HG03521 (cell line): ENCODE measurements at regions not wholly inside any gene's neighbourhood (a gene's known extent, or its start where the extent isn't known, plus 50 kb on each side); places are given as distances from the start of the nearest gene placed in this dataset.

ENCODE experiments used
- ATAC-seq: cut with Tn5 transposase; IDR thresholded peaks from one replicate; pipeline ENCODE4 v1.9.1; 2021; ENCODE audit warnings: mild to moderate bottlenecking, moderate library complexity; ENCODE audit not compliant: unreplicated experiment

DNA sequence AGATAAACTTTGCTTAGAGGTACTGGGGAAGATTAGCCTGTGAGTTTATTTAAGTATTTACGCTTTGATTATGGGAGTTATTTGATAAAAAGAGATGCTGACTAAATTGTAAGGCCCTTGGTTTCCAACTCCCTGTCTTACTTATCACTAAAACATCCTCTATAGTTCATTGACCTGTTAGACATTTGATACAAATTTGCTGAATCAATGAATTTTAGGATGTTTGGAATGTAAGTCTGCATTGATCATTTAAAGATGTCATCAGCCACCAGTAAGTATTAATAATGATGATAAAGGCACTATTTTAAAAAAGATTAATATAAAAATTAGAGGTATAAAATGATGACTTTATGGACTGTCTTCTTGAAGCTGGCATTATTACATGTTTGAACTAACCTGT is 340.6 kb downstream of the SPRY1 start:
- ATAC-seq: no peak

DNA sequence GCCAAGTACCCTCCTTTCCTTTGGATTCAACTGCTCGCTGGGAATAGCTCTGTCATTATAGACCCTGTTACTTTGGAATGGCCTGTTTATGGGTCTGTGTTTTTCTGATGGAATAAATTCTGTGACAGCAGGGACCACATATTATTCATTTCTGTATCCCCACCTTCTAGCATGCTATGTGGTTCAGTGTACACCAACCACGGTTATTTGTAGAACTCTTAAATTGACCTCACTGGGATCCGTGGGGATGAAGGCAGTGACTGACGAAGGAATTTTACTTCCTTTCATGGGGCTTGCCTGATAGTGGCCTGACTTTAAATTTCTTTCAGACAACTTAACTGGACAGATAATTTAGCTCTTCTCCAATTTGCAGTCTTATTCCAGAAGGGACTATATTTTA is 343.2 kb downstream of the SPRY1 start:
- ATAC-seq: no peak

DNA sequence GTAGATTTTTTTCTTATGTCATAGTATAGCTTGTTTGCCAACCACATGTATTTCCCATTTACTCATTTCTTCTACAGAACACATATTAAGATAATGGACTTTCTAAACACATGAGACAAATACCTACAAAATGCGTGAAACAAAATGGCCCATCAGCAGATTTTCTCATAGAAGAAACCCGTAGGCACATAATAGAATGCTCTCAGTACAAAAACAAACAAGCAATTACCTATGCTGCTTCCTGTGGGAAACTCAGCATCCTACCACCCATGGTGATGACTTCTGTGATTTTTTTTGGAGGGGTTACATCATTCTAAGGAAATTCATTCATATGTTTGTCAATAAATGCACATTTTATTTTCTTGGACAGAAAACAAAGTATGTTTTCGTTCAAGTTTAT is 343.6 kb downstream of the SPRY1 start:
- ATAC-seq: no peak

DNA sequence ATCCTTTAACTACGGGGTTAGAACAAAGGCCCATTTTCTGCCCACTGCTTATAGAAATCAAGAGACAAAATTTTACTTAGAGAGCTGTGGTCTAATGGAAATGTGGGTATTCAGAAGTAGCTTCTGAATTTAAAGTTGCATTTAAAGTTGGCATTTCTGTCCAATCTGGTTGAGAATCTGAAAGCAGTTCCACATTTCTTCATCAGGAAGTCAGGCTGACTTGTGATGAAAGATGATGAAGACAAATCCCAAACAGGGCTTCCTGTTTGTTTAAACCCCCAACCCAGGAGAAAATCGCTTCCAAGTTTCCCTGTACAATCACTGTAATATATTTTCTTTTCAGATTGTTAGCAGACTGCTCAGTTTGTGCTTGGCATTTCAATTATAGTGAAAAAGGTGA is 345.3 kb downstream of the SPRY1 start:
- ATAC-seq: no peak

DNA sequence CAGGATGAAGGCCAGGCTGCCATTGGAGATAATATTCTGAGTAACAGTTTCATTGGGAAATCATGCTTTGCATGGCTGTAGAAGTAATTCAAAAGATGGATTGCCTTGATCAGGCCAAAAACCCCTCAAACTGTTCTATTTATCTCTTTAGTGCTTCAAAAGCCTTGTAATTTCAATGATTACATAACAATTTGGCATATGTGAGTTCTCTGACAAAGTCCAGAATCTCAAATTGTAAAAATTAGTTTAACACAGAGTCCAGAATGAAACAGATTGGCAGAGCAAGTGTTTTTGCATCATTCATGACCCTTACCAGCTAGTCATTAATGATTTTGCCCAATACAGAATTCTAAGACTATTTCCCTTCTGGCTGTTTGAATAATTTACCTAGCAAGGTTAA is 347.3 kb downstream of the SPRY1 start:
- no peak for ATAC-seq

DNA sequence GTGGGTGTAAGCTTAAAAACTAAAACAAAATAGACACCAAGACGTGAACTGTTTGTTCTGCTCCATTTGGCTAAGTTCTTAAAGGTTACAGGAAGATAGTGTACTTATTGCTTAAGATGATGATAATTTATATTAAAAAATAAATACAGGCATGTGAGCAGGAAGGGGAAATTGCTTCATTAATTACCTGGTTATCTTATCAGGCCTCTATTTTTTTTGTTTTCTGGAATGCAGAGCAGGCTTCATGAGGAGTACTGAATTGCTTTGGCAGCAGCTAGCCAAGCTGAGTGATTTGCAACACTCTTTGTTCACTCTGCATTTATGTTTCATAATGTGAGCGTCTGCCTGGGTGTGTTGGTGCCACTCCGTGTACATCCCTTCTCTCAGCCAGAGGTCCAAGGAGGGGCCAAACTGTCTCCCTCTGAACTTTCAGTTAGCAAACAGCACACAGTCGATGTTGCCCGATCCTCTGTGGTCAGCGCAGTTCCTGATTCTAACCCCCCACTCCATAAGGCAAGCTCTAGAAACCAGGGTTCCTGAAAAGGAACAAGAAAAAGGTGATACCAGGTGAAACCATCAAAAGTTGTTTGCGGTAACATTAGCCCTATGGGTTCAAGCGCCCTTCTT is 348.2 kb downstream of the SPRY1 start:
- no peak for ATAC-seq

DNA sequence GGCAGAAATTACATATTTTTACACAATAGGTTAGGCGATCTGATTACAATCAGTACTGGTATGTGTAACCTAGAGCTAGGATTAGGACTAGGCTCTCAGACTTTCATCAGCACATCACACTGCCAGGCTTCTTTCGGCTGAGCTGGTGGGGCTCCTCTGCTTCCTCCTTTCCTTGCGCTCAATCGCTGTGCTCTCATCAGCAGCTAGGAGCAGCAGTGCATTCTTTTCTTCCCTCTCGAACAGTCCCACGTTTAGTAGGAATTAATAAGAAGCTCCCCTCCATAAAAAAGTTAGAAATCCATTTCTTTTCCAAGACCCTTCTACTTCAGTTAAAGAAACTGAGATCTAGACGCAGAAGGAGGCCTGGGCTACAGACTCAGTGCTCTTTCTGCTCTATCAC is 350.4 kb downstream of the SPRY1 start:
- no peak for ATAC-seq

DNA sequence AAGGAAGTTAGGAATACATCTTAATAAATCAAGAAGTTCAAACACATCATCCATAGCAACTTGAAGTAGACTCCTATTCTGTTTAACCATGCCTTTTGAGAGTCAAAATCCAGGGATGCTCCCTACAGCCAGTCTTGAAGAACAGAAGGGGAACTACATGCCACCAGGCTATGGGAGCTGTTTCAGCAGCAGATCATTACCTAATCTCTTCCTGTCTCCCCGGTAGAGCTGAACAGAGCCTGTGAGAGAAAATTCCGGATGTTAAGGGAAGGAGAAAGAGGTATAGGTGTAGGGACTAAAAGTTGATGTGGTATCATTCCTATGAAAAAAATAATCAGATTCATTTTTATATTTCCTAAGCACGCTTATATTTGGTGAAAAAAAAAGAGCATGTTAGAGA is 352.2 kb downstream of the SPRY1 start:
- no peak for ATAC-seq

DNA sequence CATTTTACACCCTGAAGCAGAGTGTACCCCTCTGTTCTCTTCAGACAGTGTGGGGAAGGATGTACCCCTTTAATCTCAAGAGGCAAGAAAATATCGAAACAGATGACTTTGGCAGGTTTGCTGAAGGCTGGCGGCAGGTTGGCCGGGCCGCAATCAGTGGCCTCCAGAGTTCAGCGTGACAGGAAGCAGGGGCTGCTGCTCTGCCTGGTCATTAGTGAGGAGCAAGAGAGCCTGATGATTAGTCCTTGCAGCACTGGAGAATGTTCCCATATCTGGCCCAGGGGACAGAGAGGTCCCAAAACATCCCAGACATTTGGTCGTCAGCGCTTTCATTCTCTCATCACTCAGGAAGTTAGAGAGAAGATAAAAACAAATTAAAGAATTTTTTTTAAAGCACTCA is 352.8 kb downstream of the SPRY1 start:
- no peak for ATAC-seq

DNA sequence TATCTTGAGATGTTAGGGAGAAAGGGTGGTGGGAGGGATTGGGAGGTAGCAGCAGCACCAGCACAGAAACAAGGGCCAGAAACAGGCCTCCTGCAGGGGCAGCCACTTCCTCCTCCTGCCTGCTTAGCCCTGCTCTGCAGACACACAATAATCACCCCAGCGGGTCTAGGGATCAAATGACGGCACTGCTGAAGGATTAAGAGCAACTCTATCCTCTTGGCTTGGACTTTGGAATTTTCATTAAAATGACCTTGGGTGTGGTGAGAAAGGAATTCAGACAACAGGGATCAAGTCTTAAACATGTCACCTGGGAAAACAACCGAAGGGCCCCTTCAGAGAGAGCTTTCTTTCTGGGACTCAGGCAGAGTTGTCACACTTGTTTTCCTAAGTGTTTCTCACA is 353.4 kb downstream of the SPRY1 start:
- no peak for ATAC-seq

DNA sequence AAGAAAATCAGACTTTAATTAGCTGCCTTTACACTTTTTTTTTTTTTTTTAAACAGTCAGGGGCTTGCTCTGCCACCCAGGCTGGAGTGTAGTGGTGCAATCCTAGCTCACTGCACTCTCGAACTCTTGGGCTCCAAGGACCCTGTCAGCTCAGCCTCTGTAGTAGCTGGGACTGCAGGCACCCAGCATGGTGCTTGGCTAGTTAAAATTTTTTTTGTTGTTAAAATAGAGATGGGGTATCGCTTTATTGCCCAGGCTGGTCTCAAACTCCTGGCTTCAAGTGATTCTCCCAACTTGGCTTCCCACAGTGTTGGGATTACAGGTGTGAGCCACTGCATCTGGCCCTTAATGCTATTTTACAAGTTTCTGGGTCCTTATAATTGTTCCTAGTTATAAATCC is 359.1 kb downstream of the SPRY1 start:
- ATAC-seq: no peak

DNA sequence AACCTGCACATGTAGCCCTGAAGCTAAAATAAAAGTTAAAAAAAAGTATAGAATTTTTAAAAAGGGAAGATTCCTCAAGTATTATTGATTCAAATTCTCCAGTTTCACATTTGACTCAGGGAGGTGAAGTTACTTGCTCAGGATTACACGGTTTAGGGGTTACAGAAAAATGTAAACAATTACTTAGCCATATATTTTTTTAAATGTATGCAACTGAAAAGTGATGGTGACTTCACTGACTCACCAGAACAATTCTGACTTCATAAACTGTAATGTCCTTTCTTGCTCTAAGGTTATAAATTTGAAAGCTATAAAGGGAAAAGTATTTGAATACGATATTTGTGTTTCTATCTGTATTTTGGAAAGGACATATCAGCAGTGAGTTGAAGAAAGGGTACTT is 371.2 kb downstream of the SPRY1 start:
- no peak for ATAC-seq

DNA sequence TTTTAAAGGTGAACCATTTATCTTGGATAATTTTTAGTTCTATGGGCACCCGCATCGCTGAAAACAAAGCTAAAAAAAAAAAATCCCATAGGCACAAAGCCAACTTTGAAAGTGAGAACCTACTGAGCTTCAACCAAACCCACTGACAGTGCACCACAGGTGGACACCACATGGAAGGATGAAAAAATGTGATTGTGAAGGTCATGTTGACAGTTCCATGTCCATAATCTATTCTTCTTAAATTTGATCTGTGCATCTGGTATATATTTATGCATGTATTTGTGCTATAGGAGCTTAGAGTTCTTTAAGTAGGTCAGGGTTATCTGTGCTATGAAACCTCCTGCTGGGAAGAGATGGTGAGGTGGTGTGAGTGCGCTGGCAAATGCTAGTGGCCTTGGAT is 374.3 kb downstream of the SPRY1 start:
- ATAC-seq: no peak

DNA sequence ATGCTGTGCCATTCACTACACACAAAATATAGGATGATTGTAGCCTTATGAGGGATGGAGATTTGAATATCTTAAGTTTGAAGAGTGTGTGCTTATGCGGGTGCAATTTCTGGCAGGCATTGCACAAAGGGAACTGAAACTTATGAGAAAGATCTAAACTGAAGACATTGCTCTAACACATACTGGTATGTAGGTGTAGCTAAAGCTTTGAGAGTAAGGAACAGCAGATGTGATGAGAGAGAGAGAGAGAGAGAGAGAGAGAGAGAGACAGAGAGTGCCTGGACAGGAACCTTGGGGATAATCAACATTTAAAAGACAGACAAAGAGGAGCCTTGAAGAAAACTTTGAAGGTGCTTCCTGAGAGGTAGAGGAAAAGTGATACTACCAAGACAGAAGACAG is 379.7 kb downstream of the SPRY1 start:
- peak; percentile 97 for ATAC-seq

DNA sequence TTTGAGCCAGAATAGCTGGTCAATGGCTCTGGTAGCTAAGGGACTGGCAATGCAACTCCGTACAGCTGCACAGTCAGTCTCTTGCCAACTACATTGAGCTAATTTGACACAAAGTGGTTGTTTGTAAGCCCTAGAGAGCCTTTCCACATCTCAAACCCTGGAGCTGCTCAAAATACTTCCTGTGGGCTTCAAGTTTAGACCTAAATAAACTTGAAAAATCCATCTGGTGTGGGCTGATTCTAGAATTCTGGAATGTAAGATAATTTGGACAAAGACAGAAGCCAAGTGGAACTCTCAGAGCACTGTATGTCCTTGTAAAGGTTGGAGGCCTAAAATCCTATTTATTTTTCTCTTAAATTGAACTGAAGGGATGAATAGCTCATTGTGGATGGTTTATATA is 380.8 kb downstream of the SPRY1 start:
- no peak for ATAC-seq

DNA sequence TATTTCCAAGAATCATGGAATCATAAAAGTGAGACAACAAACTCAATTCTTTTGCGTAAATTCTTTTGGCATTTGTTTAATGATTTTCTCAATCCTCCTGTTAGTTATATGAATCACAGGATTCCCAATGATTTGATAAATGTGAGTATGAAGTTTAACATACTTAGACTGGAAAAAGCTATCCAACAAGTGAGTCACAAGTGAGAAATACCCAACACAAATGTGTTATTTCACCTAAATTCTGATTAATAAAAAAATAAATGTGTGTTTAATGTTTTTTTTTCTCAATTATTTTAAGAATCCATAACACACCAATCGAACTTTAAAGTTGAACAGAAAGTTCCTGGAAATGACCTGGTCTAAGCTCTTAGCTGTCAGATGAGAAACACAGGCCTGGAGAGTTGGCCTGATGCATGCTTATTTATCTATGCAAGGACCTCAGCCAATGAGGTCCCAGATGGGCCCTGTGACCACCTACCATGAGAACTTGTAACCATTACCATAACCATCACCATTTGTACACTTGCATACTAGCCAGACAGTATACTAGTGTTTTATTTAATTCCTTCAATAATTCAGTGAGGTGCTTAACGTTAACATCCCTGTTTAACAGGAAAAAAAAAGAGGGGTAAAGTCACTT is 386.7 kb downstream of the SPRY1 start:
- ATAC-seq: no peak

DNA sequence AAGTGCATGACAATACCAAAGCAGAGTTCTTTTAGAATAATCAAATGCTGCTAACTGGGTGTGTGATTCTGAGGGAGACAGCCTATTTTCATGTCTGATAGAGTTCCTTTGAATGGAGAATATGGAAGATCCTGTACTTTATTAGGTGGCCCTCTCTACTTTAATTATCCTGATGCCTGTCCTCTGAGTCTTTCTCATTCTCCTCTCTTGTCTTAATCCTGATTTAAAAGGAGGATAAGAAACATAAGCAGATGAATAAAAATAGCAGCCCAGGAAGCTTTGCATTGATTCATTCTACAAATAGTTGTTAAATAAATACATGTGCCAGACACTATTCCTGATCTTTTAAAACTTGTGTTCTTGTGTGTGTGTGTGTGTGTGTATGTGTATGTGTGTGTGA is 387.3 kb downstream of the SPRY1 start:
- ATAC-seq: no peak

DNA sequence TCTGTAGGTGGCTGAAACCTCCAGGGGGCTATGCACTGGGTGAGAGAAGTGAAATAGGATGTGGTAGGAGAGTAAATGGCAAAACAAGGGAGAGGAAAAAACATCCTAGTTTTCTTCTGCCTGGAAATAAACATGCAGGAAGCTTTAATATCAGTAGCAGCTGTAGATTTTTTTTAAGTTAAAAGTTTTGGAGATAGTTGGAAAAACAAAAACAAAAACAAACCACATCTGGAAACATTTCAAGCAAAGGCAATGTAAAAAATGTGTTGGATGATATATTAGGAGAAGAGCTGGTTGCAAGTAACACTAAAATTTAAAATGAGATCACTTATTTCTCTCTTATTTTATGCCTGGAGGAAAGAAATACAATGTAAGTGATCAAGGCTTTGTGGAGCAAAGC is 388.0 kb downstream of the SPRY1 start:
- ATAC-seq: no peak

DNA sequence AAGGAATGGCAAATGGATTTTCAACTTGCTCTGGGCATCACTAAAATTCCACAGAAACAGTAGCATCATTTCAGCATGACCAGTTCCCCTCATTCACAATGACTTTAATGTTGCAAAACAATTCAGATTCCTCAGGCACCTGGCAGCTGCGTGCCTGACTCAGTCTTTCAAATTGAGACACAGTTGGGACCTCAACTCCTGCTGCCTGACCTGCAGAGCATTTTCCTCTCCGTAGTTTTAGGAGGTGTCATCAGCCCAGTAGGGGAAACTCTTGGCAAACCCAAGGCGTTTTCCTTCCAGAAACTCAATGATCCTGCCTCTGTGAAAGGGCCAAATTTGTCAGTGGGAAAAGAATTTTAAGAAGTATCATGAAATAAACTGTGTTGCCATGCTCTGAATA is 388.9 kb downstream of the SPRY1 start:
- ATAC-seq: no peak

DNA sequence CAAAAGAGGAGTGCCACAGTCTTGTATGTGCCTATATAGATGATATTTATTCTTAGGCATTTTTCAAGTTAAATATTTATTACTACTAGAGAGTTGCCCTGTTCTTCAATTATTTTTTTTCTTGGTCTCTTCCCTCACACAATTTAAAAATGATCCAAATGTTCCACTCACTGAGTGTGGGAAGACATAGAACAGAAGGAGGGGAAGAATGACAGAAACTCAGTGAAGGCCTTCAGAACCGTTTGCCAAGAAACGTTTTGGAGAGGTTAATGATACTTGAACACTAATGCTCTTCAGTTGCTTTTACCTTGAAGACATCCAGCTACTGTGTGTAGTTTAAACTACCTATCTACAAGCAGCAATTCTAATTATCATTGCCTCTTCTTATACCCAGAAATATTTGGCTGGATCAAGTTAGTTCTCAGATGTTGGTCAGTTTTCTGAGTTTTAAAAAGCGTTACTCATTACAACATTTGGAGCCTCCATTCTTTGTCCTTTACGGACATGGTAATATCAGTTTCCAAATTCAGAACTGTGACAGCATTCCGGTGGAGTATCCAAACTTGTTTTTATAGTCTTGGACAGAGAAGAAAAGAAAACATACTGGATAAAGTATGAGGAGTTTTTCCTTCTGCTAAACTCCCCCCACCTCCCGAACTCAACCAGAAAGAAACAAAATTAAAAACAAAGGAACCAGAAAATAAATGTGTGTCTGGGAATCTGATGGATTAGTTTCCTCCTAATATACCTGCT is 389.7 kb downstream of the SPRY1 start:
- ATAC-seq: no peak

DNA sequence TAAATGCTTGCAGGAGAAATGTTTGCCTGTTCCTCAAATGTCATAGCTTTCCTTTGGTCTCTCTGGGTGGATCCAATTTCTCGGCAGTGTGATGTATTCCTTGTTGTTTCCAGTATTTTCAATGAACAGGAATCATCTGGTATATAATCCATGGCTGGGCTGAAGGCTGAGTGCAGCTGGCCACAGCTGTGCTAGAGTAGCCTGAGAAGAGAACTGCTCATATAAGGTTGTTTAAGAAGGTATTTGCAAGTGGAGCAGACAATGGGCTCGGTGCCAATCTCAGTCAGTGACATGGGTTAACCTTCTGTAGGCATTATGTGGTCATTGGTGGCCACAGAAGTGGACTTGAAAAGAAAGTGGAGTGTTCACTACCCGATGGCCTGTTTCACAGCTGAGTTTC is 390.3 kb downstream of the SPRY1 start:
- ATAC-seq: no peak

DNA sequence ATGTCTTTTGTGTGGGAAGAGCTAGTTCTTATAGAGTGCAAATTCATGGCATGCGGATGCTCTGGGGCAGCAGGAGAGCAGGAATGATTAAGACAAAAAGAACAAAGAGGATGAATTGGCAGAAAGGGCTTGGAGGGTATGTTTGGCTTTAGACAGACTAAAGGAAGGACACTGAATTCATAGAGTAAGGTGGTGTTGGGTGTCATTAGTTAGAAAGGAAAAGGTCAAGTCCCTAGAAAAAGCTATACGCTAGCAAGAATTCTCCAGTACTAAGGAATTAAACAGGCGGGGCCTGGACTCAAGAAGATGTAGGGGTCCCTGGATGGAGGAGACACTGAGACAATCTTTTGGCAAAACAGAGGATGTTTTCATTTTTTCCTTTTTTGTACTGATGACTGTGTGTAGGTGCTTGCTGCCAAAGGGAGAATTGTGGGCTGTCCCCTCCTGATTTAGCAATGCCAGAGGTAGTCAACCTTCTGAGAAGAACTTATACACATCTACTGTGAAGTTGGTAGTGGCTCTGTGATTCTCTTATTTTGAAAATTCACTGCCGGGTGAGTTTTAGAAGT is 391.0 kb downstream of the SPRY1 start:
- ATAC-seq: no peak
